Activated naive CD4-positive, alpha-beta T cell treated with anti-CD3 and anti-CD28 coated beads, Interleukin-2, amount 50 U/mL, for 72 hours (primary cell): ENCODE measurements at regions not wholly inside any gene's neighbourhood (a gene's known extent, or its start where the extent isn't known, plus 50 kb on each side); places are given as distances from the start of the nearest gene placed in this dataset.

Experiments
- ATAC-seq, 2 donors: fragments of 150-1000 bp; cut with Tn5 transposase; 2 replicates each; pipeline ENCODE4 v1.10.0; 2021; ENCODE audit warnings: mild to moderate bottlenecking in 2 of 2, moderate library complexity in 2 of 2
- DNase-seq, 2 donors: peaks; one replicate each; pipeline ENCODE4 v3.0.0; 2021 to 2022; ENCODE audit warnings: low spot score in 2 of 2
- H3K27ac Mint-ChIP-seq, 2 donors: one replicate each; pipeline ENCODE4 v1.8.0; 2022; ENCODE audit warnings: mild to moderate bottlenecking in 2 of 2, mixed read lengths in 2 of 2
- H3K36me3 Mint-ChIP-seq, 2 donors: one replicate each; pipeline ENCODE4 v1.8.0; 2022; ENCODE audit warnings: mixed read lengths in 2 of 2
- H3K9me3 Mint-ChIP-seq, 2 donors: one replicate each; pipeline ENCODE4 v1.8.0; 2022; ENCODE audit warnings: mixed read lengths in 2 of 2

GRCh38 chr14:58830121-58830520 is 192.4 kb downstream of the DACT1 start:
- Mint-ChIP-seq H3K36me3 (no peaks in the 10 kb centered on the region), H3K9me3 (peaks cover 0 to 4% of the 10 kb centered on the region in 2 donors), H3K27ac (no peak overlapping the region)
- no peak for ATAC-seq
- no peak for DNase-seq

- ATAC-seq = no peak
- H3K36me3 Mint-ChIP-seq = no peaks in the 10 kb centered on the region
Measured at GRCh38 chr14:58832095-58832521, 194.3 kb downstream of the DACT1 start.

GRCh38 chr14:58833634-58834378 is 196.0 kb downstream of the DACT1 start:
- Mint-ChIP-seq H3K27ac (no peak overlapping the region), H3K36me3 (no peaks in the 10 kb centered on the region), H3K9me3 (no peaks in the 10 kb centered on the region)
- DNase-seq (no peak), ATAC-seq (no peak)

More at GRCh38 chr14:58832095-58832521, 194.3 kb downstream of the DACT1 start:
- no peak for DNase-seq
- no peaks in the 10 kb centered on the region for H3K9me3 Mint-ChIP-seq
- H3K27ac Mint-ChIP-seq = no peak overlapping the region

GRCh38 chr14:58836303-58836974 is 198.7 kb downstream of the DACT1 start:
- Mint-ChIP-seq H3K9me3 (no peaks in the 10 kb centered on the region), H3K27ac (no peak overlapping the region), H3K36me3 (no peaks in the 10 kb centered on the region)
- DNase-seq (no peak), ATAC-seq (no peak)

GRCh38 chr14:58839233-58839632 is 201.5 kb downstream of the DACT1 start:
- DNase-seq (no peak), ATAC-seq (no peak)
- H3K27ac Mint-ChIP-seq = no peak overlapping the region
- no peaks in the 10 kb centered on the region for H3K36me3 Mint-ChIP-seq
- H3K9me3 Mint-ChIP-seq = no peaks in the 10 kb centered on the region

- no peaks in the 10 kb centered on the region for H3K9me3 Mint-ChIP-seq
- DNase-seq (no peak), ATAC-seq (no peak)
- H3K36me3 Mint-ChIP-seq = no peaks in the 10 kb centered on the region
- no peak overlapping the region for H3K27ac Mint-ChIP-seq
Measured at GRCh38 chr14:58844544-58844943, 206.8 kb downstream of the DACT1 start.

- ATAC-seq (no peak), DNase-seq (no peak)
- Mint-ChIP-seq H3K9me3 (peaks cover 0 to 3% of the 10 kb centered on the region in 2 donors), H3K27ac (no peak overlapping the region), H3K36me3 (no peaks in the 10 kb centered on the region)
Measured at GRCh38 chr14:58846682-58847465, 209.1 kb downstream of the DACT1 start.

GRCh38 chr14:58848365-58848764 is 210.6 kb downstream of the DACT1 start:
- ATAC-seq (no peak), DNase-seq (no peak)
- H3K9me3 Mint-ChIP-seq = peaks cover 0 to 4% of the 10 kb centered on the region in 2 donors
- no peaks in the 10 kb centered on the region for H3K36me3 Mint-ChIP-seq
- H3K27ac Mint-ChIP-seq = no peak overlapping the region

- H3K27ac Mint-ChIP-seq = no peak overlapping the region
- no peaks in the 10 kb centered on the region for H3K36me3 Mint-ChIP-seq
- H3K9me3 Mint-ChIP-seq = peaks cover 0 to 4% of the 10 kb centered on the region in 2 donors
- ATAC-seq (no peak), DNase-seq (no peak)
Measured at GRCh38 chr14:58849601-58850000, 211.8 kb downstream of the DACT1 start.

GRCh38 chr14:58850011-58850410 is 212.2 kb downstream of the DACT1 start:
- Mint-ChIP-seq H3K27ac (no peak overlapping the region), H3K36me3 (no peaks in the 10 kb centered on the region), H3K9me3 (peaks cover 0 to 4% of the 10 kb centered on the region in 2 donors)
- DNase-seq (no peak), ATAC-seq (no peak)

- Mint-ChIP-seq H3K27ac (no peak overlapping the region), H3K36me3 (peaks cover 0 to 22% of the 10 kb centered on the region in 2 donors), H3K9me3 (peaks cover 20 to 26% of the 10 kb centered on the region in 2 donors)
- no peak for ATAC-seq
- DNase-seq = no peak
Measured at GRCh38 chr14:58861586-58861985, 223.8 kb downstream of the DACT1 start.

GRCh38 chr14:58862416-58863160 is 224.8 kb downstream of the DACT1 start:
- no peak overlapping the region for H3K27ac Mint-ChIP-seq
- DNase-seq (no peak), ATAC-seq (no peak)
- peaks cover 0 to 22% of the 10 kb centered on the region in 2 donors for H3K36me3 Mint-ChIP-seq
- peaks cover 20 to 26% of the 10 kb centered on the region in 2 donors for H3K9me3 Mint-ChIP-seq

GRCh38 chr14:58863661-58864345 is 226.0 kb downstream of the DACT1 start:
- ATAC-seq = no peak
- no peak for DNase-seq
- no peak overlapping the region for H3K27ac Mint-ChIP-seq
- H3K9me3 Mint-ChIP-seq = peaks cover 9 to 14% of the 10 kb centered on the region in 2 donors
- peaks cover 0 to 11% of the 10 kb centered on the region in 2 donors for H3K36me3 Mint-ChIP-seq

- H3K9me3 Mint-ChIP-seq = peaks cover 0 to 6% of the 10 kb centered on the region in 2 donors
Measured at GRCh38 chr14:58864751-58865513, 227.2 kb downstream of the DACT1 start.

GRCh38 chr14:58865514-58866281 is 227.9 kb downstream of the DACT1 start:
- no peaks in the 10 kb centered on the region for H3K36me3 Mint-ChIP-seq
- no peak for DNase-seq
- H3K27ac Mint-ChIP-seq = no peak overlapping the region
- ATAC-seq = no peak
- H3K9me3 Mint-ChIP-seq = peaks cover 0 to 4% of the 10 kb centered on the region in 2 donors

More at GRCh38 chr14:58864751-58865513, 227.2 kb downstream of the DACT1 start:
- ATAC-seq = no peak
- peaks cover 0 to under 1% of the 10 kb centered on the region in 2 donors for H3K36me3 Mint-ChIP-seq
- H3K27ac Mint-ChIP-seq = no peak overlapping the region
- DNase-seq = no peak
